H9 (cell line): ENCODE measurements at regions not wholly inside any gene's neighbourhood (a gene's known extent, or its start where the extent isn't known, plus 50 kb on each side); places are given as distances from the start of the nearest gene placed in this dataset.

ENCODE experiments used
- DNase-seq: peaks from one replicate; pipeline ENCODE4 v3.0.0-alpha.2; 2017
- H2AFZ ChIP-seq: one replicate; pipeline ENCODE4 v1.6.1; 2013; ENCODE audit warnings: mild to moderate bottlenecking, low read length, control low read depth, moderate library complexity
- H2AK5ac ChIP-seq: 2 replicates; pipeline ENCODE4 v1.6.1; 2013; ENCODE audit warnings: low read length, control low read depth, mixed read lengths; ENCODE audit not compliant: insufficient read length
- H2BK120ac ChIP-seq: one replicate; pipeline ENCODE4 v1.6.1; 2013; ENCODE audit warnings: low read depth, mild to moderate bottlenecking, low read length, control low read depth, inconsistent platforms; ENCODE audit not compliant: poor library complexity, severe bottlenecking
- H2BK12ac ChIP-seq: 2 replicates; pipeline ENCODE4 v1.6.1; 2013; ENCODE audit warnings: low read length, control low read depth, mixed read lengths, low read depth; ENCODE audit not compliant: insufficient read length
- H2BK15ac ChIP-seq: 2 replicates; pipeline ENCODE4 v1.6.1; 2013; ENCODE audit warnings: low read depth, low read length, control low read depth
- H2BK20ac ChIP-seq: one replicate; pipeline ENCODE4 v1.6.1; 2013; ENCODE audit warnings: low read depth, mild to moderate bottlenecking, low read length, control low read depth, inconsistent platforms; ENCODE audit not compliant: poor library complexity, severe bottlenecking
- H2BK5ac ChIP-seq: 2 replicates; pipeline ENCODE4 v1.6.1; 2013; ENCODE audit warnings: low read length, control low read depth, mixed read lengths; ENCODE audit not compliant: insufficient read length
- H3K14ac ChIP-seq: 2 replicates; pipeline ENCODE4 v1.6.1; 2013; ENCODE audit warnings: low read length, control low read depth; ENCODE audit not compliant: insufficient read depth
- H3K18ac ChIP-seq: 2 replicates; pipeline ENCODE4 v1.6.1; 2013; ENCODE audit warnings: low read depth, mild to moderate bottlenecking, mixed read lengths, low read length, control low read depth; ENCODE audit not compliant: insufficient read length
- H3K23ac ChIP-seq: 2 replicates; pipeline ENCODE4 v1.6.1; 2013; ENCODE audit warnings: low read length, control low read depth, mixed read lengths, low read depth; ENCODE audit not compliant: insufficient read length
- H3K23me2 ChIP-seq: 2 replicates; pipeline ENCODE4 v1.6.1; 2013; ENCODE audit warnings: low read depth, mild to moderate bottlenecking, mixed read lengths, low read length, control low read depth; ENCODE audit not compliant: insufficient read length, poor library complexity, severe bottlenecking
- H3K27ac ChIP-seq: 2 replicates; pipeline ENCODE4 v1.5.1; 2013; ENCODE audit warnings: low read length, control low read depth, mixed read lengths, low read depth; ENCODE audit not compliant: insufficient read length
- H3K27me3 ChIP-seq: 2 replicates; pipeline ENCODE4 v1.6.1; 2013; ENCODE audit warnings: low read length, control low read depth, inconsistent platforms; ENCODE audit not compliant: insufficient read depth
- H3K4ac ChIP-seq: 2 replicates; pipeline ENCODE4 v1.6.1; 2013; ENCODE audit warnings: low read depth, mild to moderate bottlenecking, control low read depth, inconsistent platforms, low read length, moderate library complexity
- H3K4me1 ChIP-seq: 2 replicates; pipeline ENCODE4 v1.6.1; 2013; ENCODE audit warnings: low read length, control low read depth, inconsistent platforms; ENCODE audit not compliant: insufficient read depth
- H3K4me2 ChIP-seq: 2 replicates; pipeline ENCODE4 v1.6.1; 2013; ENCODE audit warnings: low read length, control low read depth, mixed read lengths; ENCODE audit not compliant: insufficient read length, insufficient read depth
- H3K56ac ChIP-seq: 2 replicates; pipeline ENCODE4 v1.6.1; 2013; ENCODE audit warnings: low read depth, mild to moderate bottlenecking, mixed read lengths, low read length, control low read depth; ENCODE audit not compliant: insufficient read length
- H3K79me1 ChIP-seq: 2 replicates; pipeline ENCODE4 v1.6.1; 2013; ENCODE audit warnings: low read depth, mild to moderate bottlenecking, moderate library complexity, low read length, control low read depth, inconsistent platforms; ENCODE audit not compliant: insufficient read depth, poor library complexity, severe bottlenecking
- H3K79me2 ChIP-seq: 2 replicates; pipeline ENCODE4 v1.6.1; 2013; ENCODE audit warnings: low read length, control low read depth, inconsistent platforms; ENCODE audit not compliant: insufficient read depth
- H3K9ac ChIP-seq: 2 replicates; pipeline ENCODE4 v1.6.1; 2013; ENCODE audit warnings: low read length, control low read depth, mixed read lengths; ENCODE audit not compliant: insufficient read length; ENCODE audit errors: extremely low read depth
- H3K9me3 ChIP-seq: one replicate; pipeline ENCODE4 v1.6.1; 2013; ENCODE audit warnings: low read depth, low read length, inconsistent platforms; ENCODE audit not compliant: control insufficient read depth
- H3T11ph ChIP-seq: one replicate; pipeline ENCODE4 v1.6.1; 2013; ENCODE audit warnings: mild to moderate bottlenecking, low read length, control low read depth, inconsistent platforms
- H4K20me1 ChIP-seq: one replicate; pipeline ENCODE4 v1.6.1; 2013; ENCODE audit not compliant: control insufficient read depth, insufficient read length, insufficient read depth
- H4K5ac ChIP-seq: 2 replicates; pipeline ENCODE4 v1.6.1; 2013; ENCODE audit warnings: low read depth, mild to moderate bottlenecking, mixed read lengths, low read length, control low read depth; ENCODE audit not compliant: insufficient read length
- H4K8ac ChIP-seq: replicated peaks from 2 replicates; pipeline ENCODE4 v1.6.1; 2013; ENCODE audit warnings: low read length, control low read depth, mixed read lengths, low read depth; ENCODE audit not compliant: insufficient read length
- H4K91ac ChIP-seq: 2 replicates; pipeline ENCODE4 v1.6.1; 2013; ENCODE audit warnings: low read depth, mild to moderate bottlenecking, moderate library complexity, mixed read lengths, low read length, control low read depth; ENCODE audit not compliant: insufficient read length
- H3K27ac Mint-ChIP-seq, 3 experiments: 2 replicates in 2 of 3; 3 replicates in 1 of 3; pipeline ENCODE4 v1.8.0; 2020 to 2021; ENCODE audit warnings: mixed read lengths in 3 of 3, mild to moderate bottlenecking in 1 of 3, moderate library complexity in 1 of 3
- H3K27me3 Mint-ChIP-seq: 2 replicates; pipeline ENCODE4 v1.8.0; 2021; ENCODE audit warnings: low read depth, mild to moderate bottlenecking, moderate library complexity, mixed read lengths
- H3K36me3 Mint-ChIP-seq, 3 experiments: 2 replicates in 2 of 3; 3 replicates in 1 of 3; pipeline ENCODE4 v1.8.0; 2020 to 2021; ENCODE audit warnings: low read depth in 3 of 3, mixed read lengths in 3 of 3; ENCODE audit not compliant: insufficient read depth in 1 of 3
- H3K4me1 Mint-ChIP-seq, 2 experiments: 2 replicates each; pipeline ENCODE4 v1.8.0; 2020; ENCODE audit warnings: mixed read lengths in 2 of 2
- H3K4me3 Mint-ChIP-seq, 2 experiments: 2 replicates in 1 of 2; 3 replicates in 1 of 2; pipeline ENCODE4 v1.8.0; 2020 to 2021; ENCODE audit warnings: mild to moderate bottlenecking in 2 of 2, mixed read lengths in 2 of 2, moderate library complexity in 1 of 2
- H3K9me3 Mint-ChIP-seq, 2 experiments: 2 replicates in 1 of 2; 3 replicates in 1 of 2; pipeline ENCODE4 v1.8.0; 2020; ENCODE audit warnings: mild to moderate bottlenecking in 2 of 2, mixed read lengths in 2 of 2, moderate library complexity in 1 of 2
- CTCF ChIP-seq: fragments of 200-600 bp; sonication (generic); conservative IDR thresholded peaks from 3 replicates; pipeline ENCODE4 v1.8.0; 2021; ENCODE audit warnings: antibody characterized with exemption, mild to moderate bottlenecking
- WGBS: extraction: QIAGEN DNeasy Blood & Tissue Kit; methylation state at CpG from one replicate; pipeline ENCODE4 v1.1.7; 2013; ENCODE audit warnings: missing lambda C conversion rate, low lambda C conversion rate, mixed read lengths; ENCODE audit not compliant: insufficient read length; ENCODE audit errors: extremely low coverage; 5-methylcytosine and 5-hydroxymethylcytosine counted together

GRCh38 chr2:205898744-205899143 is 187.2 kb downstream of the INO80D start:
- Mint-ChIP-seq H3K4me1 (no peaks in the 10 kb centered on the region), H3K4me3 (no peak overlapping the region), H3K27ac (no peak overlapping the region), H3K27me3 (peaks cover 5% of the 10 kb centered on the region), H3K36me3 (no peaks in the 10 kb centered on the region), H3K9me3 (peaks cover 0 to 3% of the 10 kb centered on the region in 2 experiments; a peak in 1 of 5 replicates)
- no peak for DNase-seq
- H3K18ac ChIP-seq, result no peak overlapping the region
- H3K9me3 ChIP-seq, result no peaks in the 10 kb centered on the region
- no peak overlapping the region for H3K14ac ChIP-seq
- H3T11ph ChIP-seq, result no peak overlapping the region
- no peak overlapping the region for H2BK20ac ChIP-seq
- H3K79me1 ChIP-seq, result no peaks in the 10 kb centered on the region
- no peaks in the 10 kb centered on the region for H3K23me2 ChIP-seq
- no peak overlapping the region for H4K5ac ChIP-seq
- no peak overlapping the region for H3K23ac ChIP-seq
- H3K56ac ChIP-seq, result no peak overlapping the region
- H3K4me2 ChIP-seq, result no peak overlapping the region
- H2BK15ac ChIP-seq, result no peak overlapping the region
- H3K27me3 ChIP-seq, result no peaks in the 10 kb centered on the region
- H3K9ac ChIP-seq, result no peak overlapping the region
- TF ChIP-seq CTCF, result no peak
- no CpG with 5 or more reads among the region's 1 CpG for WGBS
- H2AFZ ChIP-seq, result no peak overlapping the region
- H3K4me1 ChIP-seq, result no peaks in the 10 kb centered on the region
- no peak overlapping the region for H3K27ac ChIP-seq
- no peak overlapping the region for H2AK5ac ChIP-seq
- no peak overlapping the region for H4K91ac ChIP-seq
- no peak overlapping the region for H4K8ac ChIP-seq
- H3K4ac ChIP-seq, result no peak overlapping the region
- no peaks in the 10 kb centered on the region for H4K20me1 ChIP-seq
- no peaks in the 10 kb centered on the region for H3K79me2 ChIP-seq
- H2BK12ac ChIP-seq, result no peak overlapping the region
- H2BK5ac ChIP-seq, result no peak overlapping the region
- H2BK120ac ChIP-seq, result no peak overlapping the region
